ENCODE measurements at regions not wholly inside any gene's neighbourhood (a gene's known extent, or its start where the extent isn't known, plus 50 kb on each side); places are given as distances from the start of the nearest gene placed in this dataset.

DNA sequence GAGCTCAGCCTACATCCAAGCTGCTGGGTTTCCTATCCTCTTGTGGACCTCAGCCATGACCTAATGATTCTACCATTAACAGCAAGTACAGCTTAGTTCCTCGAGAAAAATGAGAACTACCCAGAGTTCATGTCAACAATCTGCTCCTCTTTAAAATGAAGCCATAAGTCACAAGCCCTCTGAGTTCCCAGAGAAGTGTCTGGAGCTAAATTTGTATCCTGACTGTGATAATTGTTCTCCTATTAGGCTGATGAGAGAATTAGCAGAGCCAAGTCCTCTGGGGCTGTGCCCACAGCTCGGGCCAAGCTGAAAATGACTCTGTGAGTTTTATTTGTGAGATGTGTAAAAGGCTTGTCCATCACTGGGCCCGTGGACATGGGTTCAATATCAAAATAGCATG, 145.1 kb upstream of the SMIM23 start:
- TF ChIP-seq EZH2 (IDR thresholded peaks at IDR 0.05; ENCODE audit: borderline replicate concordance, low read length): no peak
- TF ChIP-seq, protein P1, sequence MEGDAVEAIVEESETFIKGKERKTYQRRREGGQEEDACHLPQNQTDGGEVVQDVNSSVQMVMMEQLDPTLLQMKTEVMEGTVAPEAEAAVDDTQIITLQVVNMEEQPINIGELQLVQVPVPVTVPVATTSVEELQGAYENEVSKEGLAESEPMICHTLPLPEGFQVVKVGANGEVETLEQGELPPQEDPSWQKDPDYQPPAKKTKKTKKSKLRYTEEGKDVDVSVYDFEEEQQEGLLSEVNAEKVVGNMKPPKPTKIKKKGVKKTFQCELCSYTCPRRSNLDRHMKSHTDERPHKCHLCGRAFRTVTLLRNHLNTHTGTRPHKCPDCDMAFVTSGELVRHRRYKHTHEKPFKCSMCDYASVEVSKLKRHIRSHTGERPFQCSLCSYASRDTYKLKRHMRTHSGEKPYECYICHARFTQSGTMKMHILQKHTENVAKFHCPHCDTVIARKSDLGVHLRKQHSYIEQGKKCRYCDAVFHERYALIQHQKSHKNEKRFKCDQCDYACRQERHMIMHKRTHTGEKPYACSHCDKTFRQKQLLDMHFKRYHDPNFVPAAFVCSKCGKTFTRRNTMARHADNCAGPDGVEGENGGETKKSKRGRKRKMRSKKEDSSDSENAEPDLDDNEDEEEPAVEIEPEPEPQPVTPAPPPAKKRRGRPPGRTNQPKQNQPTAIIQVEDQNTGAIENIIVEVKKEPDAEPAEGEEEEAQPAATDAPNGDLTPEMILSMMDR (IDR thresholded peaks at IDR 0.05; ENCODE audit: low read length): no peak
